ENCODE measurements at regions not wholly inside any gene's neighbourhood (a gene's known extent, or its start where the extent isn't known, plus 50 kb on each side); places are given as distances from the start of the nearest gene placed in this dataset.
A peak's percentile ranks its signal among the peaks of the same experiment; 100 is the strongest.

DNA sequence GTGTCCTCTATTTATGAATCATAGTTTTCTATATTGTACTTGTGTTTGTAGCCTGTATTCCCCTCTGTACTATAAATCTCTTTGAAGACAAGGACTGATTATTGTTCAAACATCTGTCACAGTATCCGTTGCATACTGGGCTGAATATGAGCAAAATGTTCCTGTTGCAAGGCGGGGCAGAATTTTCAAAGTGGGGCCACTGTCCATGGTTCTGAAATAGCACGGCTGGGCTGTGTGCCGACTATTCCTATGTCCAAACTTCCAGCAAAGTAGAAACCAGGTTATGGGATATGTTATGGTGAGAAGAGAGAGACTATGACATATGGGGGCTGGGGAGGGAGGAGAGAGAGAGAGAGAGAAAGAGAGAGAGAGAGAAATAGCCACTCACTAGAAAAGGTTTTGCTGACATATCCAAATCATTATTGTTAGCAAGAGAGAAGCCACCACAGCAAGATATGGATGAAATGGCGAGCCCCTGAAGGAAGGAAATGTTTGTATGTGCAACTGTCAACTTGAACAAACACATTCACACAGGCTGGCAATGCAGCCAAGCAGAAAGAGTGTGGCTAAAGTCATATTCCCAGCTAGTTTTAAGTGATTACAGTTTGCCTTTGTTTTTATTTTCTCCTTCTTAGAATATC is 107.0 kb upstream of the GPR12 start (continued):
- 0 out of 2 replicates have a peak, but pooled peaks have one; percentile 21 for TF ChIP-seq MAFG (tag; conservative IDR thresholded peaks at IDR 0.05)

DNA sequence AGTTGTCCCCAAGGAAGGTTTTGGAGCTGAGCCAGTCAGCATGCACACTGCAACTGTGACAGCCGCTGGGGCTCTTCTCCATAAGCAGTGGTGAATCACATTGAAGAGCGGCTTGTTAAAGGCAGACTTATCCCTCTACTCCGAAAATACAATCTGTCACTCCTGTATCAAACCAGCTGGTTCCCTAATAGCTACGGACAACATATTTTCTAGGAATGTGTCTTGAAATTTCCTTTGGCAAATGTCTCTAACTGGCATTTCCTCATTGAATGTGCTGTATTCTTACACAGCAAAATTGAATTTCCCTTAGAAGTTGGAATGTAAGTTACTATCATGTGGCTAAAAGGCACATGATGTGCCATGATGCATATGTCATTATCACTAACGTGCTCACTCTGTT is 104.0 kb upstream of the GPR12 start:
- WGBS (ENCODE audit: insufficient coverage, low coverage, missing lambda C conversion rate) = 0% methylated on average over 5 of the region's 5 CpGs
- CTCF ChIA-PET (ENCODE audit: low intra/inter-chr PET ratio) = no interaction called here

More for the DNA sequence above, 104.0 kb upstream of the GPR12 start:
- Histone ChIP-seq H3K36me3 (ENCODE audit: control insufficient read depth, insufficient read depth, low read length) (no peaks in the 10 kb centered on the region), H3K9me3 (replicated peaks; ENCODE audit: control insufficient read depth, insufficient read depth, low read depth, low read length) (no peaks in the 10 kb centered on the region), H3K4me3 (no peak overlapping the region), H2AFZ (ENCODE audit: low read depth, low read length) (no peak overlapping the region), H4K20me1 (replicated peaks; ENCODE audit: control insufficient read depth, insufficient read depth, low read length) (no peaks in the 10 kb centered on the region), H3K27ac (ENCODE audit: extremely low read depth, low read depth, low read length) (no peak overlapping the region), H3K9me1 (ENCODE audit: control insufficient read depth, insufficient read depth, low read length) (no peaks in the 10 kb centered on the region), H3K9ac (ENCODE audit: insufficient read depth in 1 of 2, low read depth in 2 of 2, low read length in 2 of 2) (no peak overlapping the region), H3K27me3 (ENCODE audit: control insufficient read depth in 2 of 2, insufficient read depth in 2 of 2, low read length in 2 of 2) (no peaks in the 10 kb centered on the region), H3K4me2 (ENCODE audit: insufficient read depth, low read length) (no peak overlapping the region), H3K79me2 (ENCODE audit: control insufficient read depth, insufficient read depth, low read length) (no peaks in the 10 kb centered on the region), H3K4me1 (replicated peaks in 1 of 2; ENCODE audit: control insufficient read depth in 2 of 2, insufficient read depth in 2 of 2, low read length in 2 of 2) (no peaks in the 10 kb centered on the region)
- TF ChIP-seq, protein P1, sequence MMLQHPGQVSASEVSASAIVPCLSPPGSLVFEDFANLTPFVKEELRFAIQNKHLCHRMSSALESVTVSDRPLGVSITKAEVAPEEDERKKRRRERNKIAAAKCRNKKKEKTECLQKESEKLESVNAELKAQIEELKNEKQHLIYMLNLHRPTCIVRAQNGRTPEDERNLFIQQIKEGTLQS (IDR thresholded peaks at IDR 0.05) = no peak
- TF ChIP-seq, protein P1 (CRISPR knock-in tag; conservative IDR thresholded peaks at IDR 0.05) = no peak
- TF ChIP-seq WHSC1 (IDR thresholded peaks at IDR 0.05; ENCODE audit: low read length) (no peak), HIVEP1 (CRISPR knock-in tag; IDR thresholded peaks at IDR 0.05) (no peak), SRSF3 (IDR thresholded peaks at IDR 0.05; ENCODE audit: insufficient read depth, low read length) (no peak), KLF13 (tag; IDR thresholded peaks at IDR 0.05; ENCODE audit: borderline replicate concordance, low read depth) (no peak), ZNF77 (CRISPR knock-in tag; IDR thresholded peaks at IDR 0.05) (no peak), CREM (IDR thresholded peaks at IDR 0.05; ENCODE audit: low read depth) (no peak)
- TF ChIP-seq, protein P2, sequence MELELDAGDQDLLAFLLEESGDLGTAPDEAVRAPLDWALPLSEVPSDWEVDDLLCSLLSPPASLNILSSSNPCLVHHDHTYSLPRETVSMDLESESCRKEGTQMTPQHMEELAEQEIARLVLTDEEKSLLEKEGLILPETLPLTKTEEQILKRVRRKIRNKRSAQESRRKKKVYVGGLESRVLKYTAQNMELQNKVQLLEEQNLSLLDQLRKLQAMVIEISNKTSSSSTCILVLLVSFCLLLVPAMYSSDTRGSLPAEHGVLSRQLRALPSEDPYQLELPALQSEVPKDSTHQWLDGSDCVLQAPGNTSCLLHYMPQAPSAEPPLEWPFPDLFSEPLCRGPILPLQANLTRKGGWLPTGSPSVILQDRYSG (tag; conservative IDR thresholded peaks at IDR 0.05; ENCODE audit: low read depth) = no peak
- in situ Hi-C loops (cut with MboI) (no loop called here), intact Hi-C loops (cut with micrococcal nuclease) (no loop called here)
- no peak for FAIRE-seq
- ATAC-seq = no peak
- POLR2A ChIA-PET = no interaction called here
- no peak for DNase-seq (ENCODE audit: extremely low read depth in 1 of 4, low spot score in 3 of 4)
- BruUV-seq (replicated peaks) = no TSS peak

Measured in K562 (cell line).